Adrenal gland (tissue), 9 donors: ENCODE measurements at regions not wholly inside any gene's neighbourhood (a gene's known extent, or its start where the extent isn't known, plus 50 kb on each side); places are given as distances from the start of the nearest gene placed in this dataset.

Experiments used
- DNase-seq, 7 donors: peaks; one replicate each; pipeline ENCODE4 v3.0.0-alpha.2; 2019 to 2020
- H3K27ac ChIP-seq, 5 donors: fragments of 200-600 bp; sonication (generic) in 4 of 5; 1 replicate in 3 of 5; 2 replicates in 2 of 5; pipeline versions ENCODE4 v1.5.1 to v1.8.0; 2016 to 2020; ENCODE audit warnings: mild to moderate bottlenecking in 1 of 5
- H3K27me3 ChIP-seq: fragments of 200-600 bp; 2 replicates; pipeline ENCODE4 v1.8.0; 2021
- H3K36me3 ChIP-seq, 2 donors: fragments of 200-600 bp; replicated peaks in 1 of 2; 1 replicate in 1 of 2; 2 replicates in 1 of 2; pipeline versions ENCODE4 v1.5.1 to v1.8.0; 2018 to 2022
- H3K4me1 ChIP-seq, 2 donors: fragments of 200-600 bp; replicated peaks in 1 of 2; 1 replicate in 1 of 2; 2 replicates in 1 of 2; pipeline versions ENCODE4 v1.5.1 to v1.8.0; 2018 to 2021
- H3K4me3 ChIP-seq, 4 donors: fragments of 200-600 bp; sonication (generic) in 3 of 4; one replicate each; pipeline ENCODE4 v1.5.1; 2016 to 2018
- H3K9me3 ChIP-seq, 3 donors: fragments of 200-600 bp; sonication (generic) in 1 of 3; replicated peaks in 1 of 3; 1 replicate in 2 of 3; 2 replicates in 1 of 3; pipeline versions ENCODE4 v1.5.1 to v1.8.0; 2016 to 2021
- CTCF ChIP-seq, 6 experiments: fragments of 450-650 bp in 4 of 6; fragments of 200-600 bp in 2 of 6; sonication (generic) in 1 of 6; IDR thresholded peaks; 1 replicate in 5 of 6; 2 replicates in 1 of 6; pipeline versions ENCODE4 v1.5.1 to v1.8.0; 2016 to 2021; ENCODE audit warnings: antibody characterized with exemption in 6 of 6, mild to moderate bottlenecking in 2 of 6, moderate library complexity in 1 of 6
- POLR2A ChIP-seq, 2 donors: fragments of 450-650 bp; IDR thresholded peaks; one replicate each; pipeline ENCODE4 v1.6.1; 2017; ENCODE audit warnings: antibody characterized with exemption in 2 of 2, mild to moderate bottlenecking in 2 of 2, moderate library complexity in 1 of 2
- WGBS, 4 donors: extraction: QIAGEN DNeasy Blood & Tissue Kit in 2 of 4; methylation state at CpG; one replicate each; pipeline versions ENCODE4 v1.1.5 to v1.1.7; 2013 to 2017; 5-methylcytosine and 5-hydroxymethylcytosine counted together
- intact Hi-C, 2 donors: fragments of 100-400 bp; cut with DNase I; formaldehyde crosslinking; loops; one replicate each; pipeline versions ENCODE4 v1.14.1 to v1.15.0; 2022 to 2023
- donor health status: healthy with polysubstance abuse.
- donor health status: Bipolar disorder and iron deficiency.
- donor health status: DM: yes; HTN: yes; CAD: no.
- donor health status: DM: no; HTN: no; CAD: no.
- donor health status: DM: no; HTN: no; CAD: no.

GRCh38 chr4:89488736-89489135 lies 181.1 kb upstream of the GPRIN3 start:
- H3K27ac ChIP-seq, result no peak overlapping the region
- peaks cover 0 to 8% of the 10 kb centered on the region in 2 donors for H3K4me1 ChIP-seq
- WGBS, 4 donors, result 68 to 93% (median 83%) methylated on average over 3 of the region's 3 CpGs
- H3K9me3 ChIP-seq, result no peaks in the 10 kb centered on the region
- no peak overlapping the region for H3K4me3 ChIP-seq
- intact Hi-C loops, result loop anchor here in 1 of 2 donors (5.0 to 10.0 kb wide), 2 partner anchors 166 to 414 kb away; no protein-coding TSS in a partner anchor
- no peaks in the 10 kb centered on the region for H3K36me3 ChIP-seq
- no peak for DNase-seq
- H3K27me3 ChIP-seq, result no peaks in the 10 kb centered on the region
- TF ChIP-seq POLR2A (IDR thresholded peaks at IDR 0.05) (no peak), CTCF (IDR thresholded peaks at IDR 0.05) (no peak)

- H3K27ac ChIP-seq, result no peak overlapping the region
- intact Hi-C loops, result loop anchor here in 1 of 2 donors (5.0 to 10.0 kb wide), 2 partner anchors 168 to 416 kb away; no protein-coding TSS in a partner anchor
- no peak overlapping the region for H3K4me3 ChIP-seq
- no peaks in the 10 kb centered on the region for H3K36me3 ChIP-seq
- no peaks in the 10 kb centered on the region for H3K9me3 ChIP-seq
- H3K4me1 ChIP-seq, result no peaks in the 10 kb centered on the region
- no peak for DNase-seq
- no peaks in the 10 kb centered on the region for H3K27me3 ChIP-seq
- TF ChIP-seq CTCF (IDR thresholded peaks at IDR 0.05) (no peak), POLR2A (IDR thresholded peaks at IDR 0.05) (no peak)
Measured at GRCh38 chr4:89486673-89487072, 179.1 kb upstream of the GPRIN3 start.

GRCh38 chr4:89486042-89486441 lies 178.4 kb upstream of the GPRIN3 start:
- H3K4me3 ChIP-seq, result no peak overlapping the region
- H3K9me3 ChIP-seq, result no peaks in the 10 kb centered on the region
- TF ChIP-seq POLR2A (IDR thresholded peaks at IDR 0.05) (no peak), CTCF (IDR thresholded peaks at IDR 0.05) (peak; percentile 15 to 81 (median 55))
- H3K27ac ChIP-seq, result no peak overlapping the region
- H3K36me3 ChIP-seq, result no peaks in the 10 kb centered on the region
- no peak for DNase-seq
- WGBS, 4 donors, result 33 to 38% (median 34%) methylated on average over 3 of the region's 3 CpGs
- H3K27me3 ChIP-seq, result no peaks in the 10 kb centered on the region
- intact Hi-C loops, result loop anchor here in 1 of 2 donors (5.0 to 10.0 kb wide), 2 partner anchors 169 to 416 kb away; no protein-coding TSS in a partner anchor
- no peaks in the 10 kb centered on the region for H3K4me1 ChIP-seq

- Histone ChIP-seq H3K4me3 (no peak overlapping the region), H3K27me3 (no peaks in the 10 kb centered on the region), H3K9me3 (no peaks in the 10 kb centered on the region), H3K27ac (no peak overlapping the region), H3K4me1 (no peaks in the 10 kb centered on the region), H3K36me3 (no peaks in the 10 kb centered on the region)
- no peak for DNase-seq
- intact Hi-C loops, result loop anchor here in 1 of 2 donors (10.0 kb wide), 1 partner anchor 171 kb away; no protein-coding TSS in a partner anchor
- 75 to 83% (median 77%) methylated on average over 2 of the region's 2 CpGs for WGBS, 4 donors
- TF ChIP-seq CTCF (IDR thresholded peaks at IDR 0.05) (no peak), POLR2A (IDR thresholded peaks at IDR 0.05) (no peak)
Measured at GRCh38 chr4:89483833-89484232, 176.2 kb upstream of the GPRIN3 start.
